ENCODE measurements at regions not wholly inside any gene's neighbourhood (a gene's known extent, or its start where the extent isn't known, plus 50 kb on each side); places are given as distances from the start of the nearest gene placed in this dataset.

- no CpG with 5 or more reads among the region's 12 CpGs for WGBS (ENCODE audit: insufficient coverage, insufficient read length)
Measured at GRCh38 chr12:4135919-4136605, 137.5 kb upstream of the CCND2 start.

GRCh38 chr12:4134448-4135263 is 138.9 kb upstream of the CCND2 start:
- no CpG with 5 or more reads among the region's 12 CpGs for WGBS (ENCODE audit: insufficient coverage, insufficient read length)
- no peak overlapping the region for H3K4me3 ChIP-seq (ENCODE audit: low read length)
- no peaks in the 10 kb centered on the region for H3K36me3 ChIP-seq (ENCODE audit: control insufficient read depth, insufficient read depth, low read length)
- H3K9me3 ChIP-seq (ENCODE audit: control insufficient read depth, insufficient read depth, low read length): no peaks in the 10 kb centered on the region
- peaks cover 5% of the 10 kb centered on the region; the same call in 1 of the 2 replicates for H3K4me1 ChIP-seq (ENCODE audit: control insufficient read depth, insufficient read depth, low read length)
- peak; percentile 88 for DNase-seq (ENCODE audit: low read depth, low spot score)
- H3K27me3 ChIP-seq (ENCODE audit: control insufficient read depth, insufficient read depth, low read length): no peaks in the 10 kb centered on the region
- peak overlapping the region; percentile 23 for H3K27ac ChIP-seq (ENCODE audit: low read length)

More at GRCh38 chr12:4135919-4136605, 137.5 kb upstream of the CCND2 start:
- no peaks in the 10 kb centered on the region for H3K36me3 ChIP-seq (ENCODE audit: control insufficient read depth, insufficient read depth, low read length)
- H3K4me1 ChIP-seq (ENCODE audit: control insufficient read depth, insufficient read depth, low read length): peaks cover 5% of the 10 kb centered on the region; the same call in 1 of the 2 replicates
- no peaks in the 10 kb centered on the region for H3K9me3 ChIP-seq (ENCODE audit: control insufficient read depth, insufficient read depth, low read length)
- H3K4me3 ChIP-seq (ENCODE audit: low read length): no peak overlapping the region
- no peak overlapping the region for H3K27ac ChIP-seq (ENCODE audit: low read length)
- no peak for DNase-seq (ENCODE audit: low read depth, low spot score)
- H3K27me3 ChIP-seq (ENCODE audit: control insufficient read depth, insufficient read depth, low read length): no peaks in the 10 kb centered on the region

GRCh38 chr12:4133636-4134447 is 139.7 kb upstream of the CCND2 start:
- Histone ChIP-seq H3K27ac (ENCODE audit: low read length) (no peak overlapping the region), H3K36me3 (ENCODE audit: control insufficient read depth, insufficient read depth, low read length) (no peaks in the 10 kb centered on the region), H3K4me3 (ENCODE audit: low read length) (no peak overlapping the region), H3K9me3 (ENCODE audit: control insufficient read depth, insufficient read depth, low read length) (no peaks in the 10 kb centered on the region), H3K4me1 (ENCODE audit: control insufficient read depth, insufficient read depth, low read length) (peaks cover 4% of the 10 kb centered on the region; the same call in 1 of the 2 replicates), H3K27me3 (ENCODE audit: control insufficient read depth, insufficient read depth, low read length) (no peaks in the 10 kb centered on the region)
- WGBS (ENCODE audit: insufficient coverage, insufficient read length): no CpG with 5 or more reads among the region's 15 CpGs
- DNase-seq (ENCODE audit: low read depth, low spot score): no peak

GRCh38 chr12:4133029-4133428 is 140.5 kb upstream of the CCND2 start:
- no CpG with 5 or more reads among the region's 5 CpGs for WGBS (ENCODE audit: insufficient coverage, insufficient read length)
- no peak for DNase-seq (ENCODE audit: low read depth, low spot score)
- no peak overlapping the region for H3K4me3 ChIP-seq (ENCODE audit: low read length)
- no peaks in the 10 kb centered on the region for H3K27me3 ChIP-seq (ENCODE audit: control insufficient read depth, insufficient read depth, low read length)
- H3K36me3 ChIP-seq (ENCODE audit: control insufficient read depth, insufficient read depth, low read length): no peaks in the 10 kb centered on the region
- no peaks in the 10 kb centered on the region for H3K9me3 ChIP-seq (ENCODE audit: control insufficient read depth, insufficient read depth, low read length)
- peaks cover 4% of the 10 kb centered on the region; the same call in 1 of the 2 replicates for H3K4me1 ChIP-seq (ENCODE audit: control insufficient read depth, insufficient read depth, low read length)
- H3K27ac ChIP-seq (ENCODE audit: low read length): no peak overlapping the region

GRCh38 chr12:4121506-4122020 is 152.0 kb upstream of the CCND2 start:
- H3K27me3 ChIP-seq (ENCODE audit: control insufficient read depth, insufficient read depth, low read length): no peaks in the 10 kb centered on the region
- WGBS (ENCODE audit: insufficient coverage, insufficient read length): no CpG with 5 or more reads among the region's 6 CpGs
- no peaks in the 10 kb centered on the region; the same call in 1 of the 2 replicates for H3K4me1 ChIP-seq (ENCODE audit: control insufficient read depth, insufficient read depth, low read length)
- H3K36me3 ChIP-seq (ENCODE audit: control insufficient read depth, insufficient read depth, low read length): no peaks in the 10 kb centered on the region
- DNase-seq (ENCODE audit: low read depth, low spot score): no peak
- no peak overlapping the region for H3K27ac ChIP-seq (ENCODE audit: low read length)
- H3K4me3 ChIP-seq (ENCODE audit: low read length): no peak overlapping the region
- H3K9me3 ChIP-seq (ENCODE audit: control insufficient read depth, insufficient read depth, low read length): no peaks in the 10 kb centered on the region

GRCh38 chr12:4120316-4120917 is 153.1 kb upstream of the CCND2 start:
- H3K27ac ChIP-seq (ENCODE audit: low read length): no peak overlapping the region

GRCh38 chr12:4119157-4119761 is 154.3 kb upstream of the CCND2 start:
- no peak overlapping the region for H3K27ac ChIP-seq (ENCODE audit: low read length)
- no peaks in the 10 kb centered on the region for H3K27me3 ChIP-seq (ENCODE audit: control insufficient read depth, insufficient read depth, low read length)
- no peaks in the 10 kb centered on the region for H3K9me3 ChIP-seq (ENCODE audit: control insufficient read depth, insufficient read depth, low read length)
- peaks cover 2% of the 10 kb centered on the region for H3K4me1 ChIP-seq (ENCODE audit: control insufficient read depth, insufficient read depth, low read length)
- H3K4me3 ChIP-seq (ENCODE audit: low read length): no peak overlapping the region
- DNase-seq (ENCODE audit: low read depth, low spot score): no peak
- no peaks in the 10 kb centered on the region for H3K36me3 ChIP-seq (ENCODE audit: control insufficient read depth, insufficient read depth, low read length)
- WGBS (ENCODE audit: insufficient coverage, insufficient read length): no CpG with 5 or more reads among the region's 7 CpGs

More at GRCh38 chr12:4120316-4120917, 153.1 kb upstream of the CCND2 start:
- Histone ChIP-seq H3K9me3 (ENCODE audit: control insufficient read depth, insufficient read depth, low read length) (no peaks in the 10 kb centered on the region), H3K27me3 (ENCODE audit: control insufficient read depth, insufficient read depth, low read length) (no peaks in the 10 kb centered on the region), H3K4me1 (ENCODE audit: control insufficient read depth, insufficient read depth, low read length) (peaks cover 2% of the 10 kb centered on the region), H3K36me3 (ENCODE audit: control insufficient read depth, insufficient read depth, low read length) (no peaks in the 10 kb centered on the region), H3K4me3 (ENCODE audit: low read length) (no peak overlapping the region)
- no peak for DNase-seq (ENCODE audit: low read depth, low spot score)
- WGBS (ENCODE audit: insufficient coverage, insufficient read length): no CpG with 5 or more reads among the region's 5 CpGs

- DNase-seq (ENCODE audit: low read depth, low spot score): no peak
- peaks cover 2% of the 10 kb centered on the region for H3K4me1 ChIP-seq (ENCODE audit: control insufficient read depth, insufficient read depth, low read length)
- H3K9me3 ChIP-seq (ENCODE audit: control insufficient read depth, insufficient read depth, low read length): no peaks in the 10 kb centered on the region
- H3K36me3 ChIP-seq (ENCODE audit: control insufficient read depth, insufficient read depth, low read length): no peaks in the 10 kb centered on the region
- WGBS (ENCODE audit: insufficient coverage, insufficient read length): no CpG with 5 or more reads among the region's 7 CpGs
- no peak overlapping the region for H3K27ac ChIP-seq (ENCODE audit: low read length)
- H3K27me3 ChIP-seq (ENCODE audit: control insufficient read depth, insufficient read depth, low read length): no peaks in the 10 kb centered on the region
- no peak overlapping the region for H3K4me3 ChIP-seq (ENCODE audit: low read length)
Measured at GRCh38 chr12:4118601-4119156, 154.9 kb upstream of the CCND2 start.

- H3K27ac ChIP-seq (ENCODE audit: low read length): no peak overlapping the region
- H3K27me3 ChIP-seq (ENCODE audit: control insufficient read depth, insufficient read depth, low read length): no peaks in the 10 kb centered on the region
- no CpG with 5 or more reads among the region's 7 CpGs for WGBS (ENCODE audit: insufficient coverage, insufficient read length)
- H3K36me3 ChIP-seq (ENCODE audit: control insufficient read depth, insufficient read depth, low read length): no peaks in the 10 kb centered on the region
- H3K9me3 ChIP-seq (ENCODE audit: control insufficient read depth, insufficient read depth, low read length): no peaks in the 10 kb centered on the region
- no peak overlapping the region for H3K4me3 ChIP-seq (ENCODE audit: low read length)
- no peak for DNase-seq (ENCODE audit: low read depth, low spot score)
- H3K4me1 ChIP-seq (ENCODE audit: control insufficient read depth, insufficient read depth, low read length): peaks cover 2% of the 10 kb centered on the region
Measured at GRCh38 chr12:4118017-4118510, 155.5 kb upstream of the CCND2 start.

All from iPS DF 6.9 (cell line).